Central memory CD8-positive, alpha-beta T cell (primary cell): ENCODE measurements at regions not wholly inside any gene's neighbourhood (a gene's known extent, or its start where the extent isn't known, plus 50 kb on each side); places are given as distances from the start of the nearest gene placed in this dataset.
"Not testable (repeated sequence)": the region's sequence is repeated elsewhere in the genome, so short reads cannot be mapped to it uniquely, and the experiment has no call there.

ENCODE experiments used
- ATAC-seq: fragments of 150-1000 bp; cut with Tn5 transposase; replicated peaks from 2 replicates; pipeline ENCODE4 v1.10.0; 2022; ENCODE audit warnings: mild to moderate bottlenecking, moderate FRiP score, moderate number of reproducible peaks; ENCODE audit not compliant: poor library complexity, severe bottlenecking; ENCODE audit errors: extremely low read depth
- DNase-seq, 2 donors: peaks; one replicate each; pipeline ENCODE4 v3.0.0; 2021; ENCODE audit warnings: low spot score in 2 of 2
- H3K27ac Mint-ChIP-seq: one replicate; pipeline ENCODE4 v1.8.0; 2022; ENCODE audit warnings: low read depth, mild to moderate bottlenecking, moderate library complexity, mixed read lengths
- H3K27me3 Mint-ChIP-seq: one replicate; pipeline ENCODE4 v1.8.0; 2022; ENCODE audit warnings: mixed read lengths
- H3K36me3 Mint-ChIP-seq: one replicate; pipeline ENCODE4 v1.8.0; 2022; ENCODE audit warnings: mild to moderate bottlenecking, moderate library complexity, mixed read lengths; ENCODE audit not compliant: insufficient read depth
- H3K4me1 Mint-ChIP-seq: one replicate; pipeline ENCODE4 v1.8.0; 2022; ENCODE audit warnings: mixed read lengths
- H3K4me3 Mint-ChIP-seq: one replicate; pipeline ENCODE4 v1.8.0; 2022; ENCODE audit warnings: mild to moderate bottlenecking, moderate library complexity, mixed read lengths
- H3K9me3 Mint-ChIP-seq: one replicate; pipeline ENCODE4 v1.8.0; 2022; ENCODE audit warnings: mixed read lengths

GRCh38 chr15:36447373-36447772 lies 132.1 kb upstream of the CDIN1 start:
- ATAC-seq (no peak), DNase-seq (no peak)
- Mint-ChIP-seq H3K9me3 (no peaks in the 10 kb centered on the region), H3K4me3 (no peak overlapping the region), H3K4me1 (no peaks in the 10 kb centered on the region), H3K36me3 (no peaks in the 10 kb centered on the region), H3K27ac (no peak overlapping the region), H3K27me3 (no peaks in the 10 kb centered on the region)

GRCh38 chr15:36448418-36448817 lies 131.0 kb upstream of the CDIN1 start:
- H3K27ac Mint-ChIP-seq, result no peak overlapping the region
- H3K4me1 Mint-ChIP-seq, result no peaks in the 10 kb centered on the region
- H3K27me3 Mint-ChIP-seq, result no peaks in the 10 kb centered on the region
- ATAC-seq, result no peak
- no peak overlapping the region for H3K4me3 Mint-ChIP-seq
- H3K9me3 Mint-ChIP-seq, result no peaks in the 10 kb centered on the region
- DNase-seq, result no peak
- no peaks in the 10 kb centered on the region for H3K36me3 Mint-ChIP-seq

- H3K36me3 Mint-ChIP-seq, result no peaks in the 10 kb centered on the region
- DNase-seq, result no peak
- no peak overlapping the region for H3K4me3 Mint-ChIP-seq
- no peaks in the 10 kb centered on the region for H3K4me1 Mint-ChIP-seq
- H3K27ac Mint-ChIP-seq, result no peak overlapping the region
- H3K27me3 Mint-ChIP-seq, result no peaks in the 10 kb centered on the region
- no peak for ATAC-seq
- no peaks in the 10 kb centered on the region for H3K9me3 Mint-ChIP-seq
These were observed 130.3 kb upstream of the CDIN1 start for GRCh38 chr15:36449084-36449661.

- Mint-ChIP-seq H3K27ac (no peak overlapping the region), H3K27me3 (no peaks in the 10 kb centered on the region), H3K36me3 (no peaks in the 10 kb centered on the region), H3K9me3 (no peaks in the 10 kb centered on the region), H3K4me3 (no peak overlapping the region), H3K4me1 (no peaks in the 10 kb centered on the region)
- DNase-seq, result no peak
- ATAC-seq, result no peak
These were observed 129.7 kb upstream of the CDIN1 start for GRCh38 chr15:36449662-36450145.

- H3K27me3 Mint-ChIP-seq, H3K9me3 Mint-ChIP-seq, DNase-seq, H3K27ac Mint-ChIP-seq, H3K4me3 Mint-ChIP-seq, ATAC-seq, H3K36me3 Mint-ChIP-seq, H3K4me1 Mint-ChIP-seq: not testable (repeated sequence)
These were observed 125.2 kb upstream of the CDIN1 start for GRCh38 chr15:36454244-36454643.

GRCh38 chr15:36458411-36458810 lies 121.0 kb upstream of the CDIN1 start:
- no peak overlapping the region for H3K4me3 Mint-ChIP-seq
- no peaks in the 10 kb centered on the region for H3K36me3 Mint-ChIP-seq
- H3K27me3 Mint-ChIP-seq, result no peaks in the 10 kb centered on the region
- no peaks in the 10 kb centered on the region for H3K4me1 Mint-ChIP-seq
- no peak for ATAC-seq
- no peak overlapping the region for H3K27ac Mint-ChIP-seq
- DNase-seq, result no peak
- H3K9me3 Mint-ChIP-seq, result no peaks in the 10 kb centered on the region

GRCh38 chr15:36465304-36465703 lies 114.1 kb upstream of the CDIN1 start:
- no peaks in the 10 kb centered on the region for H3K27me3 Mint-ChIP-seq
- H3K36me3 Mint-ChIP-seq, result no peaks in the 10 kb centered on the region
- H3K27ac Mint-ChIP-seq, result no peak overlapping the region
- no peaks in the 10 kb centered on the region for H3K4me1 Mint-ChIP-seq
- peaks cover 7% of the 10 kb centered on the region for H3K9me3 Mint-ChIP-seq
- no peak for DNase-seq
- H3K4me3 Mint-ChIP-seq, result no peak overlapping the region
- ATAC-seq, result no peak

GRCh38 chr15:36468746-36469145 lies 110.7 kb upstream of the CDIN1 start:
- H3K27ac Mint-ChIP-seq, result no peak overlapping the region

GRCh38 chr15:36469311-36469966 lies 110.0 kb upstream of the CDIN1 start:
- DNase-seq, result no peak
- Mint-ChIP-seq H3K27me3 (no peaks in the 10 kb centered on the region), H3K36me3 (no peaks in the 10 kb centered on the region), H3K4me1 (no peaks in the 10 kb centered on the region), H3K27ac (no peak overlapping the region), H3K4me3 (no peak overlapping the region), H3K9me3 (no peaks in the 10 kb centered on the region)
- ATAC-seq, result no peak

More at GRCh38 chr15:36468746-36469145, 110.7 kb upstream of the CDIN1 start:
- Mint-ChIP-seq H3K27me3 (no peaks in the 10 kb centered on the region), H3K9me3 (peaks cover 5% of the 10 kb centered on the region), H3K36me3 (no peaks in the 10 kb centered on the region), H3K4me1 (no peaks in the 10 kb centered on the region), H3K4me3 (no peak overlapping the region)
- DNase-seq, result no peak
- no peak for ATAC-seq

GRCh38 chr15:36472672-36473071 lies 106.8 kb upstream of the CDIN1 start:
- ATAC-seq (no peak), DNase-seq (no peak)
- H3K27ac Mint-ChIP-seq, result no peak overlapping the region
- H3K4me3 Mint-ChIP-seq, result no peak overlapping the region
- H3K4me1 Mint-ChIP-seq, result no peaks in the 10 kb centered on the region
- no peaks in the 10 kb centered on the region for H3K36me3 Mint-ChIP-seq
- no peaks in the 10 kb centered on the region for H3K9me3 Mint-ChIP-seq
- H3K27me3 Mint-ChIP-seq, result no peaks in the 10 kb centered on the region

GRCh38 chr15:36478561-36478960 lies 100.9 kb upstream of the CDIN1 start:
- H3K27me3 Mint-ChIP-seq, result no peaks in the 10 kb centered on the region
- no peaks in the 10 kb centered on the region for H3K9me3 Mint-ChIP-seq
- ATAC-seq, result no peak
- H3K4me3 Mint-ChIP-seq, result no peak overlapping the region
- no peak for DNase-seq
- H3K36me3 Mint-ChIP-seq, result no peaks in the 10 kb centered on the region
- no peaks in the 10 kb centered on the region for H3K4me1 Mint-ChIP-seq
- no peak overlapping the region for H3K27ac Mint-ChIP-seq

- H3K27ac Mint-ChIP-seq, result no peak overlapping the region
- H3K36me3 Mint-ChIP-seq, result no peaks in the 10 kb centered on the region
- DNase-seq, result no peak
- H3K4me3 Mint-ChIP-seq, result no peak overlapping the region
- H3K27me3 Mint-ChIP-seq, result no peaks in the 10 kb centered on the region
- no peaks in the 10 kb centered on the region for H3K4me1 Mint-ChIP-seq
- H3K9me3 Mint-ChIP-seq, result no peaks in the 10 kb centered on the region
- no peak for ATAC-seq
These were observed 100.1 kb upstream of the CDIN1 start for GRCh38 chr15:36479200-36479896.

- DNase-seq (no peak), ATAC-seq (no peak)
- no peak overlapping the region for H3K27ac Mint-ChIP-seq
- H3K36me3 Mint-ChIP-seq, result no peaks in the 10 kb centered on the region
- no peaks in the 10 kb centered on the region for H3K9me3 Mint-ChIP-seq
- H3K27me3 Mint-ChIP-seq, result no peaks in the 10 kb centered on the region
- H3K4me1 Mint-ChIP-seq, result no peaks in the 10 kb centered on the region
- H3K4me3 Mint-ChIP-seq, result no peak overlapping the region
These were observed 98.3 kb upstream of the CDIN1 start for GRCh38 chr15:36481156-36481555.
